GM18507 (cell line): ENCODE measurements at regions not wholly inside any gene's neighbourhood (a gene's known extent, or its start where the extent isn't known, plus 50 kb on each side); places are given as distances from the start of the nearest gene placed in this dataset.
"Not testable (repeated sequence)": the region's sequence is repeated elsewhere in the genome, so short reads cannot be mapped to it uniquely, and the experiment has no call there.

Source experiments
- DNase-seq: peaks from one replicate; pipeline ENCODE4 v3.0.0; 2011; ENCODE audit warnings: low read depth; ENCODE audit not compliant: insufficient read length; ENCODE audit errors: extremely low spot score
- FAIRE-seq: peaks from 2 replicates; lab custom pipeline; 2011; peaks lifted over from hg19 to GRCh38; lab: Jason Lieb, UNC

GRCh38 chr12:19988948-19989347 is 379.4 kb upstream of the PDE3A start:
- no peak for FAIRE-seq
- no peak for DNase-seq

- DNase-seq (no peak), FAIRE-seq (no peak)
Measured at GRCh38 chr12:19991146-19991545, 377.2 kb upstream of the PDE3A start.

GRCh38 chr12:19992311-19992710 is 376.0 kb upstream of the PDE3A start:
- FAIRE-seq (no peak), DNase-seq (no peak)

GRCh38 chr12:19994968-19995367 is 373.4 kb upstream of the PDE3A start:
- DNase-seq (no peak), FAIRE-seq (no peak)

DNA sequence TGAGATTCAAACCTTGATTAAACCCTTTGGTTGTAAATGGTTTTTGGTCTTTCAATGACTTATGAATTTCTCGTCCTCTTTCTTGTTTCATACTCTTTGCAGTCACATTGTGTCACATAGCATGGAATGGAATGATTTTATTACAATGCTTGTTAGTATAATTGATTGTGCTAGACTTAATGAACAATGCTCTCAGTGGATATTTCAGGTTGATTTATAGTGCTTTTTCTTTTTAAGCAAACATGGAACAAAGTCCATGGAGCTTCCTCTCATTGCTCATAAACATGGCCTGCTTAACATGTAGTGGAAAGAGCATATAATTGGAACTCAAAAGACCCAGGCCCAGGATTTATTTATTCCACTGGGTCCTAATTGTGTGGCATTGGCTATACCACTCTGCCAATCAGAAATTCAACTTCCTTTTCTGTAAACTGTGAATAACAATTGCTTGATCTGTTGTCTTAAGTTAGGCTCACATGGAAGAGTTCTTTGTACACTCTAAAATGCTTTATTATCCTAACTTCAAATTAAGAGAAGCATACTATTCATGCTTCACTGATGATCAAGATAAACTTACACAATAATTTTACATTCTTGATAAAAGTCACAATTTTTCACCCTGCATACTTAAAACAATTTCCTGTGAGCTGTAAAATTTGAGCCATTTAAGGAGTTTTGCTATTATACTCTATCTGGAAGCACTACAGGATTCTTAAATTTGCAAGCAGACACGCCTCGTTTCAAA is 370.5 kb upstream of the PDE3A start:
- no peak for DNase-seq
- FAIRE-seq = no peak

DNA sequence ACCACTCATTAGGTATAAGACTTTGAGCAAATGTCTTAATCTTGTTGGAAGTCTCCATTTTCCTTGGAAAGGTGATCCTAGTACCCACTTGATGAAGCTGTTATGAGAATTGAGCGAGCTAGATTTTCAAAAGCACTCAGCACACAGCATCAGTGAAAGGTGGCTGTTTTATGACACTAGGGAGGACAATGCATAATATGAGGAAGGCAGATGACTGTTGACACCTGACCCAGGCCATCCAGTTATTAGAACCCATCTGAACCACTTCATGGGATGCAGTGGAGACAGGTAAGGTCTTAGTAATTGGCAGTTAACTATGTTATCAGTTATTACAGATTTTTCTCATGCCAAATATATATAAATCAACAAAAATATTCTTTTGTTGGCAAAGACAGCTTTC is 369.9 kb upstream of the PDE3A start:
- DNase-seq (no peak), FAIRE-seq (no peak)

- no peak for FAIRE-seq
- no peak for DNase-seq
Measured at GRCh38 chr12:19998961-19999804, 369.2 kb upstream of the PDE3A start.

GRCh38 chr12:19999805-20000138 is 368.6 kb upstream of the PDE3A start:
- no peak for DNase-seq
- no peak for FAIRE-seq

DNA sequence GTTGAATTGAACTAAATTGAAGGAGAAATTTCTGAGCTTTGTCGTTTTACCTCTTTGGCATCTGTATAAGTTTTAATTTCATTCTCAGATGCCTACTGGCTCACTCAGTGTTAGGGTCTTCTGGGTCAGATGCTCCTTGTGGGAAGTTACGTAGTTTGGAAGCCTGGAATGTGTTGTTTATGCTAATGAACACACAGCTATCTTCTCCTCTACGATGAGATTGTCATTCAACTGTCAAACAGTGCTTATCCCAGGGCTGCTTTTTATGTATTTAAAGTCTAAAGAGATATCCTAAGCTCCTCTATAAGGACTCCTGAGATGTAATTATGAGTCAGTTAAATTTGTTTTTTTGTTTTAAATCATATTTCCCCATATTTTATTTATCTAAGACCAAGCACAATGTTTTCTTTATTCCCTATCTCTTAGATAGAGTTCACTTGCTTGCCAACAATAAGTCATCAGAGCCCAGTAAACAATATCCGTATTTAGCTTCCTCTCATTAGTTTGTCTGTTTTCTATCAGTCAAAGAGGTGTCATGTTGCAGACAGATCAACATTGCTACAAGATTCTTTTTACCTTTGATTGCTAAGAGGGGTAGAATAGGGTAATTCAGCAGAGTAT is 368.0 kb upstream of the PDE3A start:
- DNase-seq = no peak

DNA sequence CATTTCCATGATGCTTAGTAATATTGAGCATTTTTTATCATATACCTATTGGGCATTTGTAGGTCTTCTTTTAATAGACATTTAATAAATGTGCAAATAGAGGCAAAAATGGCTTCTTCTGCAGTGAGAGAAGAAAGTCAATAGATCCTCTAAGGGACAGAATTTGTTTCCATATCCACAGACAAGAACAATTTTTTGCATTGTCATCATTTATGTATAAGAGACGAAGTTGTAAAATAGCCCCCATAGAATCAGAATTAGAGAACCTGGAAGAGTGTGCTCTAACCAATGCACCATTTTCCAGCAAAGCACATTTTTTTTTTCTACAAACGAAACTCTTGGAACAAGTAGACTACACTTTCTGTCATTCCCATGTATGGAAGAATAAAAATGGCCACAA is 365.1 kb upstream of the PDE3A start:
- FAIRE-seq = no peak
- DNase-seq = no peak

More for the DNA sequence above, 368.0 kb upstream of the PDE3A start:
- no peak for FAIRE-seq

DNA sequence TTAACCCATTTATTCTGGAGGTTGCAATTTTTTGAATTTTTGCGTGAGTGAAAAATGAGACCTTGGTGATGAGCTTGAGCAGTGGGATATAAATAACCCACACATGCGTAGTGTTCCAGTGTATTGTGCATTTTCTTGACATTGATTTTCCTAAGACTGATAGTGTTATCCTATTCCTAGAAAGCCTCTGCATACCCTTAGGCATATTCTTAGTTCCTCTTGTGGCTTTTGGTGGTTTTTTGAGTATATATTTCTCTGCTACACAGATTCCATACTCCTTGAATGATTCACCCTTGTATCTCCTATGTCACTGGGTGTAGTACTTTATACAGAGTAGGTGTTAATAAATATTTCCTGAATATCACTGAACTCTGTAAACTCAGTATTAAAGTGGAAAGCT is 363.4 kb upstream of the PDE3A start:
- no peak for FAIRE-seq

DNA sequence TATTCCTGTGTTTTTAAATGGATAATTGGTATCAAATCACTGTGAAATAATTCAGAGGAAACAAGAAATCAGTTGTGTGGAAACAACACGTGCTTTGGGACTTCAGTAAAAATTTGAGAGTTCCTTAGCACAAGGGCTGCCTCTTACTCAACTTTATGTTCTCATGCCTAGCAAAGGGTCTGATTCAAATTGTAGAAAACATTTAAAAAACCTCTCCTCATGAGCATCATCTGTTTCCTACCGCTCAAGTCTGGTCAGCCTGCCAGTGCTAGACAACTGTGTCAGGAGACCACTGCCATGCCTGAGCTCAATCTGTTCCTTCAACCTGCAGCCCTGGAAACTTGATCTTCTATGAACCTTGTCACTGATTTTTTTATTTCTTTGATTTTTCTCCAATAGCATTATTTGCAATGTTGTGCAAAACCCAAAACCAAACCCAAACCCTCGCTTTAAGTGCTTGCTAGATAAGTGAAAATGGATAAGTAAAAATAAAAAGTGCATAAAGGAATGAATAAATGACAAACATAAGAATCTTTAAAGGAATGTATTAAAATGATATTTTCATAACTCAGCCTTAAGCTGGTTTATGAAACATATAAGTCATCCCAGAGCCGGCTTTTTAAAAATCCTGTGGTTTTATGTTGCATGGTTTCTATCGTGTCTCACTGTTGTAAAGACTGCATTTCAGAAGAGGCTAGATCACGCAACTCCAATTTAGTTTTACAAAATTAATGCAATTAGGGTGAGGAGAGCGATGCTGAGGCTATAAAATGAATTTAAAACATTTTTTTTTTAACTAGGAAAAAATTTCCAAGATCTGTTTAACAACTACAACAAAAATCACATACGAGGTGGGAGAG is 361.2 kb upstream of the PDE3A start:
- DNase-seq (no peak), FAIRE-seq (no peak)

More for the DNA sequence above, 363.4 kb upstream of the PDE3A start:
- DNase-seq = no peak

GRCh38 chr12:20009965-20010364 is 358.4 kb upstream of the PDE3A start:
- FAIRE-seq, DNase-seq: not testable (repeated sequence)

DNA sequence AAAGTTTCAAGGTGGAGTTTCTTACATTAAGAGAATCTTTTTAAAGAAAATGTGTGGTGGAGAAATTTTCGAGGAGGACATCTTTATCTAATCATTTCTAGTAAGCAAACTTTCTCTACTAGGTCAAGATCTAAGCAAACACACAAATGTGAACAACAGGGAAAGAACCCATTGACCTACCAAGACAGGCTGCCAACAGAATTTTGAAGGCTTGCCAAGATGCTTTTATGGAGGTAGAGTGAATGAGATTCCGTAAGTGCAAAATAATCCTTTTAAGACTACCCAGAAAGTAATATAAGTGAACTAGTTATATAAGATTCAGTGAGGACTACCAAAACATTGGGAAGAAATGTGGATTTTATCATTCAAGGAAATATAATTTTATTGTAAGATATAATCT is 357.1 kb upstream of the PDE3A start:
- FAIRE-seq (no peak), DNase-seq (no peak)

GRCh38 chr12:20017802-20018201 is 350.5 kb upstream of the PDE3A start:
- DNase-seq (no peak), FAIRE-seq (no peak)

GRCh38 chr12:20018406-20018805 is 349.9 kb upstream of the PDE3A start:
- no peak for FAIRE-seq
- DNase-seq = no peak

GRCh38 chr12:20024194-20024593 is 344.1 kb upstream of the PDE3A start:
- FAIRE-seq = no peak
- no peak for DNase-seq

- no peak for DNase-seq
- no peak for FAIRE-seq
Measured at GRCh38 chr12:20028033-20028432, 340.3 kb upstream of the PDE3A start.

- no peak for FAIRE-seq
- DNase-seq = no peak
Measured at GRCh38 chr12:20030826-20031225, 337.5 kb upstream of the PDE3A start.

DNA sequence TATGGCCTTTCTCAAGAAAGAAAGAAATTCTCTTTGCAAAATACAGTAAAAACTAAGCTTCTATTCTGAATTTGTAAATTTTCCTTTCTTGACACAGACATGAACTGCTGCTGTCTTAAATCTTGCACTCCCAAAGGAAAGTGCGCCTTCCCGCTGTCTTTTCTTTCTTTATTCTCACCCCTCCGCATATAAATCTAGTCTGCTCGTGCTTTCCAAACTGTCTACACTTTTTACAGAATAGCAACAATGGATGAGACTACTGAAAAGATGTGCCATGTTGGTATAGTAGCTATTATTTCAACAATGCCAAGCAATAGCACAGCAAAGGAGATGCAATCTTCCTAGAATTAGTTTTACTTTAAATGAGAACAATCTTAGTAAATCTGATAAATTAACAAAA is 328.8 kb upstream of the PDE3A start:
- no peak for DNase-seq
- FAIRE-seq = no peak
